SKM-1 (cell line): ENCODE measurements at regions not wholly inside any gene's neighbourhood (a gene's known extent, or its start where the extent isn't known, plus 50 kb on each side); places are given as distances from the start of the nearest gene placed in this dataset.
"Not testable (repeated sequence)": the region's sequence is repeated elsewhere in the genome, so short reads cannot be mapped to it uniquely, and the experiment has no call there.

Experiments
- DNase-seq: peaks from one replicate; lab custom pipeline; 2025; ENCODE audit not compliant: unreplicated experiment; lab: John Stamatoyannopoulos, UW

DNA sequence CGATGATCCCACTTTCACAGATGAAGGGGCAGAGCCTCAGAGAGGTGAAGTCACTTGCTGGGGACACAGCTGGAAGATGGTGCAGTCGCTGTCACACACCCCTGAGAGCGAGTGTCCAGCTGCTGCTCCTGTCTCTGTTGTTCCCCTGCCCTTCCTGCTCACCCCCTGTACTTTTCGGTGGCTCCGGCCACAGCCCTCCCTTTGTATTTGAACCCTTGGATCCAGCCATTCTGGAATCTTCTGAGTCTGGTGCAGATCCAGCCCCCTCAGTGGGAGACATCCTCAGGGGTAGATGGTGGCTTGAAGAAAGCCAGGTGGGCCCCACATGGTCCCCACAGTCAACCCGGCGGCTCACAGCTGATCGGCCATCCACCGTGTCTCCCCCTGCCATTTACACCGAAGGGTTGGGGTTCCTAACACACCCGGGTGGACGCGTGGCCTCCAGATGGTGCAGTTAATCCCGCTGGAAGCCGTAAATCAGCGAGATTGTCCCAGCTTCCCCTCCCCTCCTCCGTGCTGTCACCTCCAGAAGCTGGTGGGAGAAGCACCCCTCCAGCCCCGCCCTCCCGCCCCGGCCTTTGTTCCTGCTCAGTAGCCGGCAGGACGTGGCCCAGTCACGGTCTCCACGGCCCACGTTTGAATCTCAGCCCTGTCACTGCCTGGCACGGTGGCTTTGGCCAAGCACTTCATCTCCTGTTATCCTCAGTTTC, 204.8 kb downstream of the C9orf50 start:
- no peak for DNase-seq

DNA sequence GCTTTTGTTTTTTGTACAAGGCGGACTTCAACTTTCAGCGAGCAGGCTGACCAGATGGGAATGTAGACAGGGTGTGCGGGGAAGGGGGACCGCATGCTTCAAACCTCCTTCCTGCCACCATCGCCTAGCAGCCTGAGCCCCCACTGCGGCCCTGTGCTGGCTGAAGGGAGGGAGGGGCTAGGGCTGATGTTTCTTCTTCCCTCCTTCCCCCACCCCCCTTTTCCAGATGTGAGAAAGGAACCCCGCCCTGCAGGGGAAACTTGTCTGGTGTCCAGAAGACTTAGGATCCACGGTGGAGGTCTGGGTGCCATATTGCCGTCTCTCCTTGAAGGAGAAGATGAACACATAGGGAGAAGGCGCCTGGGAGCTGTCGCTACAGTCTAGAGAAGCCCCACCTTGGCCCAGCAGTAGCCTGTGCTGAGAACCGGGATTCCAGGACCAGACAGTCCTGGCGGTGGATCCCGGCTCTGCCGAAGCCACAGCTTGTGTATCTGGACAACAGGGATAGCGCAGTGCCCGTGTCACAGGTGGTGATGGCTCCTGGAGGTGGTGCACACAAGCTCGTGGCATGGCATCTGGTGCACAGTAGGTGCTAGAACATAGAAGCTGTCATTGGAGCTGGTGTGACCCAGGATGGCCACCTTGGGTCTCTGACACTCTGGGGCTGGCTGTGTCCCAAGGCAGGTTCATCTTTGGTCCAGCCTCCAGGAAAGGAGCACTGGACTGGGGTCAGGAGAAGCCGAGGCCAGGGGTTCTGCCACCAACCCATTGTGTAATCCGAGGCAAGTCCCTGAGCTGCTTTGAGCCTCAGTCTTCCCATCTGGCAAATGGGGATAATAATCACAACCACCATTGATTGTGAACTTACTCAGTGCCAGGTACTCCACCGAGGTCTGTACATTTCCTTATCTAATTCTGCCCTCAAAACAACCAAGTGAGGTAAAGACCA, 205.6 kb downstream of the C9orf50 start:
- no peak for DNase-seq

GRCh38 chr9:129414377-129414992, 206.4 kb downstream of the C9orf50 start:
- DNase-seq: no peak

DNA sequence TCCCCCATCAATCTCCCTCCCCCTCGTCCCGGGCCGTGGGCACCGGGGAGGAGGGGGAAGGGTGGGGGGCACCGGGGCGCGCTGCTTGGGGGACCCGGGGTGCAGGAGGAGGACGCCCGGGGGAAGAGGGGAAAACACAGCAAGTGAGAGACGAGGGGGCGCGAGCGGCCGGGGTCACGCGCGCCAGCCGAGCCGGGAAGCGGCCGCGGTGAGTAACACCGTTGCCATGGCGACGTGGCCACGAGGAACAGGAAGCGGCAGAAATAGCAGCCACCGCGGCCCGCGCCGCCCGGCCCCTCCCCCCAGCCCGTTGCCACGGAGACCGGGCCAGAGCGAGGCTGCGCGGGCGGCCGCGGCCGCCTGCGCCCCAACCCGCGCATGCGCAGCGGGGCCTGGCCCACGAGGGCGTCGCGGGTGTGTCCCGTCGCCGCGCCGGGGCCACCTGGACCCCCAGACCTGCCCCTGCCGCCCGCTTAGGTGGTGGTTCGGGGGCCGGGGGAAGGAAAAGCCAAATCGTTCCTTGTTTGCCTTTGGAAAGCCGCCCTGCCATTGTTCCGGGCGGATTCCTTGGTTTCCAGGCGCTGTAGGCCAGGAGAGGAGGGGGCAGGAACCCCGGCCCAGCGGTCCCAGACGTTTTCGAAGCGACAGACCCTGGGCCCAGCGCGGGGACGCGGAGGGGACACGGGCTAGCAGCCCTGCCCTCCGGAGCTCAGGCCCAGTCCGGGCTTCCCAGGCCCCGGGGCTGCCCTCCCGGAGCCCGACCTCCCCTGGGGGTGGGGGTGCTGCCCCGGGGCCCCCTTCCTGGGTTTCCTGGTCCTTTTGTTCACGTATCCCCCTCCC, 207.1 kb downstream of the C9orf50 start:
- DNase-seq: peak; percentile 79

GRCh38 chr9:129412814-129413536, 207.9 kb downstream of the C9orf50 start:
- DNase-seq: peak; percentile 35

DNA sequence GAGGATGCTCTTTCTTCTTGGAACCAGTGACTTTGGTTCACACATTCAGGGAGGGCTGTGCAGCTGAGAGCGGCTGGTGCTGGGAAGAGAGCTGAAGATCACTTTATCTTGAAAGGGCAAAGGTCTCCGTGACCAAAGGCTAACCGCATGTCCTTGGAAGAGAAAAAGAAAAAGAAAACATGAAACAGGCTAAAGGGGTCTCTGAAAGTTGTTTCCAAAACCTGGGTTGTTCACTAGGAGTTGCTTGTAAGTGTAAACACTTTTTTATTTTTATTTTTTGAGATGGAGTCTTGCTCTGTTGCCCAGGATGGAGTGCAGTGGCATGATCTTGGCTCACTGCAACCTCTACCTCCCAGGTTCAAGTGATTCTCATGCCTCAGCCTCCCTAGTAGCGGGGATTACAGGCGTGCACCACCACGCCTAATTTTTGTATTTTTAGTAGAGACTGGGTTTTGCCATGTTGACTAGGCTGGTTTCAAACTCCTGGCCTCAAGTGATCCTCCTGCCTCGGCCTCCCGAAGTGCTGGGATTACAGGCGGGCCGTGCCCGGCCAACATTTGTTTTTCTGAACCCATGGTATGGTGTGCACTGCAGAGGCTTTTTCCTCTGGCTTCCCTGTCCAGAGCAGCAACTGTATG, 208.6 kb downstream of the C9orf50 start:
- not testable (repeated sequence) for DNase-seq

- no peak for DNase-seq
These were observed 209.3 kb downstream of the C9orf50 start for GRCh38 chr9:129411501-129412175.

DNA sequence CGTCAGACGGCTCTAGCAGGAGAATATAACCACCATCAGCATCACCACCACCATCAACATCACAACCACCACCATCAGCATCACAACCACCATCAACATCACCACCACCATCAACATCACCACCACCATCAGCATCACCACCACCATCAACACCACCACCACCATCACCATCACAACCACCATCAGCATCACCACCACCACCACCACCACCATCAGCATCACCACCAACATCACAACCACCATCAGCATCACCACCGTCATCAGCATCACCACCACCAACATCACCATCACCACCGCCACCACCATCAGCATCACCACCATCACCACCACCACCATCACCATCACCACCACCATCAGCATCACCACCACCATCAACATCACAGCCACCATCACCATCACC, 210.7 kb downstream of the C9orf50 start:
- DNase-seq: no peak

DNA sequence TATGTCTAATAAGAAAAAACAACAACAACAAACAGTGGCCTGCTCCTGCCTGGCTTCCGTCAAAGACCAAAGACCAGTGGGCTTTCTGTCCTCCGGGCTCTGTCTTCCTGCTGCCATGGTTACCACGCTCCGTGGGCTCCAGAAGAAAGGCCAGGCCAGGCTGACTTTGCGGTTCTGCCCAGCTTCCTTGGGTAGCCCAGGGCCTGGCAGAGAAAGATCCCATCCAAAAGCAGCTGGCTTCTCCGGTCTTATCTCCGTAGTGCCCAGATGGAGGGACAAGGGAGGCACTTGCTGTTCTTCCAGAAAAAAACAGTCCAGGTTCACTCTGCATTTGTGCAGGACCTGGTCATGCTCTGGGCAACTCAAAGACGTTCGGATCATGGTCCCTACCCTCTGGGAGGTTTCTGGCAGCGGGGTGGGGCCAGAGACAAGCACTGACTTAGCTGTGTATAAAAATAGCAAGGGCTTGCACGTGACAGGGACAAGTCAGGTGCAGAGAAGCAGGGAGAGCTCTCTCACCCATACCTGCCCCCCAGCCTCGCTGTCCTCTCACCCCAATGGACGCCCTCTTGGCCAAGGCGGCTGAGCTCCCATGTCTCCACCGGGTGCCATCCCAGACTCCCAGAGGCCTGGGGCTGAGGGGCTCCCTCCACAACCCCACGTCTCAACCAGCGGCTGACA, 212.2 kb downstream of the C9orf50 start:
- no peak for DNase-seq

DNA sequence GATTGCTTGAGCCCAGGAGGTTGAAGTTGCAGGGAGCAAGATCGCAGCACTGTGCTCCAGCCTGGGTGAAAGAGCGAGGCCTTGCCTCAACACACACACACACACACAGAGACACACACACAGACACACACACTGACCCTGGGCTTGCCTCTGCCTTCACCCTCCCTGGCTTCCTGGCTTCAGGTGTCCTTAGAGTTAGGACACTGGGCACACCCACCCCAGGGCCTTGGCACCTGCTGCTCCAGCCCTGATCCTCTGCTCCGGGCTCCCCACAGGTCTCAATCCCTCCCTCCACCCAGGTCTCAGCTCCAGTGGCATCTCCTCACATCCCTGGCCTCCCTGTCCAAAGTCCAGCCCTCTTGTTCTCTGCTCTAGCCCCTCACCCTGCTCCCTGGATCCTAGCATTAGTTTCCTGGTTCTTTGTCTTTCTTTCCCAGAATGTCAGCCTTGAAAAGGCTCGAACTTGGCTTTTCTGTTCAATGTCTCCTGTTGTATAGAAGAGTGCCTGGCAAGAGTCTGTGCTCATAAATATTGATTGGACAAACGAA, 212.9 kb downstream of the C9orf50 start:
- DNase-seq: no peak

- no peak for DNase-seq
These were observed 214.3 kb downstream of the C9orf50 start for GRCh38 chr9:129406278-129407225.

DNA sequence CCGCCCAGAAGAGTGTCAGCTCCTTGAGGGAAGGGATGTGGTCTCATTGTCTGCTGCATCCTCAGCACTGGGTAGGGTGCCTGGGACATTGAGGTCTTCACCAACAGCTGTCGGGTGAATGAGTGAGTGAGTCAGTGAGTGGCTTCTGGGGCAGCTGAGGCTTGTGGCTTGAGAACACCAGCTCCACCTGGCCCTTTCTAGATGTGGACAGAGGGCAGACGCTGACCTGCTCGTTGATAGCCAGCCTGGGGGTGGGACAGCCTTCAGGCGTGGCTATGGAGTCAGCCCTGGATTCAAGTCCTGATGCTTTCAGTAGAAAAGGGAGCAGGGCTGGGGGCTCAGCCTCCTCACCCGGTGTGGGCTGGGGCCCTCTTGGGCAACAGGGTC, 215.1 kb downstream of the C9orf50 start:
- no peak for DNase-seq

DNA sequence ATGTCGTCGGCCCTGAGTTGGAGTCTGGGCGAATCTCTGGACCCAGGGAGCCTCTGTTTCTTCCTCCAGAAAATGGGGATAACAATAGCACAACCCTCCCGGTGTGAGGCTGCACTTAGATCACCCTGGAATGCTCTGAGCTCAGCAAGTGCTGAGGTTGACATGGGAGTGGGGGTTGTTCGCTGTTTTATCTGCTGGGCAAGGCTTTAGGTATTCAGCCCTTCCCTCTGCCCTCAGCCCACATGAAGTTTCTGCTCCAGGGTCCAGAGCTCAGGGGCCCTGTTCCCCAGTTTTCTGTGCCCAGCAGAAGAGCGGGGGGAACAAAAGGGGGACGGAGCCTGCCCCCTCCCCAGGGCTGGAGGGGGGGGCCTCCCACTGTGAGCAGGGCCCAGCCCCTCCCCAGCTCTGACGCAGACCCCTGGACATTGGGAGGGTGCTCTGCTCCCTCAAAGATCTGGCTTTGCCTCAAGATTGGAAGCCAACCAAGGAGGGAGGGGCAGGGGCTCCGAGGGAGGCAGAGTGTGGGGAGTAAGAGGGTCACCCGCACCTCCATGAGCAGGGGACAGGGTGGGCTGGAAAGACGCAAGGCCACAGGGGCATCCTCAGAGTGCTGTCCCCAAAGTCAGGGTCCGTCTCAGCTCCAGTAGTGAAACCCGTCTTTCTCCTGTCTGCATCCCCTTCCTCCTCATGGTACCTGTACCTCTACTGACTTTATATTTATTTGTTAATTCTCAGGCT, 215.6 kb downstream of the C9orf50 start:
- no peak for DNase-seq

GRCh38 chr9:129404621-129405020, 216.3 kb downstream of the C9orf50 start:
- DNase-seq: no peak

- DNase-seq: no peak
These were observed 216.9 kb downstream of the C9orf50 start for GRCh38 chr9:129403779-129404620.
